Endothelial cell of hepatic sinusoid (primary cell): ENCODE measurements at regions not wholly inside any gene's neighbourhood (a gene's known extent, or its start where the extent isn't known, plus 50 kb on each side); places are given as distances from the start of the nearest gene placed in this dataset.

Experiments used
- in situ Hi-C: cut with HindIII; loops from 2 replicates; pipeline ENCODE4 v1.10.0; 2017; ENCODE audit warnings: low sequenced_read_pairs

DNA sequence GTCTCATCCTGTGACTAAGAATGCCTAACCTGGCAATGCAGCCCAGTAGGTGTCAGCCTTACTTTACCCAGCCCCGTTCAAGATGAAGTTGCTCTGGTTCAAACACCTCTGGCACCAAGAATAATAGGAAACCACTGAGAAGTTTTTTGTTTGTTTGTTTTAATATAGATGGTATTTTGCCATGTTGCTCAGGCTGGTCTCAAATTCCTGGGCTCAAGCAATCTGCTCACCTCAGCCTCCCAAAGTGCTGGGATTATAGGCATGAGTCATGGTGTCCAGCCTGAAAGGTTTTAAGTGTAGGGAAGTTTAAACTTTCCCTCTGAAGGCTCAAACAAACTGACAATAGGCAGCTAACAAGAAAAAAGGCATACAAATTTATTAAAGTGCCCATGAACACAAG, 51.2 kb upstream of the ABCC4 start:
- in situ Hi-C loops, result no loop called here

DNA sequence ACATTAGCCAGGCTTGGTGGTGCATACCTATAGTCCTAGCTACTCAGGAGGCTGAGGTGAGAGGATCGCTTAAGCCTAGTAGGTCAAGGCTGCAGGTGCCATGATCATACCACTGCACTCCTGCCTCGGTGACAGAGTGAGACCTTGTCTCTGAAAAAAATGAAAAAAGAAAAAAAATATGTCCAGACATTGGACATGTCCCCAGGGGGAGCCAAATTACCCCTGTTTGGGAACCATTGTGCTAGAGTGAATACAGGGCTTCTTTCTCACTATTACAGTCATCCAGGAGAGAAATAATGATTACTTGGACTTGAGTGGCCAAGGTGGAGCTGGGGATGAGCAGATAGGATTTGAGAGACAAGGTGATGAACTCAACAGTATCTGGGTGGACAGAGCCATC, 52.9 kb upstream of the ABCC4 start:
- in situ Hi-C loops, result no loop called here

DNA sequence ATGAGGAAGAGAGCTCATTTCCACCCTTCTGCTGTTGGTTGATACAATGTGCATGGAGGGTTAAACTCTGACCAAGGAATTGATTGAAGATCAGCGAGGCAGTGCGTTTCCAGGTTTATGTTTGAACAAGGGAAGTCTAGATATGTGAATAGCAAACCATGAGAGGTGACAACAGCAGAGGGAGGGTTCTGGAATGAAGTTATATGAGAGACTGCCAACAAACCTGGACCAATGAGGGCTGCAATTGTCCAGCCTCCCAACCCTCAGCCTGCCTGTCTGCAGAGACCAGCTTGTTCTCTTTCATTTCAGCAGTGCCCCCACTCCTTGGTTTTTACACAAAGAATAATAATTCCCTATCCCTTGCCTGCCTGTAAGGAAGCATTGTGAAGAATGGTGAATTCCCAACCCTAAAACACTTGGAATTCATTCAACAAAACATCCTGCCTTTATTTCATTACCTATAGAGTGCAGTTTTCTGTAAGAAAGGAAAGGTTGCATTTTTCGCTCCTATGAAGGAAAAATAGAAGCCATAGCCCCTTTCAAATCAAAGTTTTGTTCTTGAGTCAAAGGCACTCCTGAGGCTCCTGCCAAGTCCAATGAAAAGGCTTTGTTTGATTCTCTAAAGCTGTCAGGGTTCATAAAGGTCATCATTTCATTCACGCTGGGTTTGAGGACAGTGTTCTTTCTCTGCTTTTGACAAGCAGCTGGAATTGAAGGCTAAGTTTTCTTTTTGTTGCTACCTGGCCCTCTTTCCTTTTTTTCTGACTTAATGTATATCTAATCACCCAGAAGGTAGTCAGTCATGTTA, 53.6 kb upstream of the ABCC4 start:
- in situ Hi-C loops, result loop anchor here (5.0 kb wide), 1 partner anchor 33 kb away; no protein-coding TSS in a partner anchor

DNA sequence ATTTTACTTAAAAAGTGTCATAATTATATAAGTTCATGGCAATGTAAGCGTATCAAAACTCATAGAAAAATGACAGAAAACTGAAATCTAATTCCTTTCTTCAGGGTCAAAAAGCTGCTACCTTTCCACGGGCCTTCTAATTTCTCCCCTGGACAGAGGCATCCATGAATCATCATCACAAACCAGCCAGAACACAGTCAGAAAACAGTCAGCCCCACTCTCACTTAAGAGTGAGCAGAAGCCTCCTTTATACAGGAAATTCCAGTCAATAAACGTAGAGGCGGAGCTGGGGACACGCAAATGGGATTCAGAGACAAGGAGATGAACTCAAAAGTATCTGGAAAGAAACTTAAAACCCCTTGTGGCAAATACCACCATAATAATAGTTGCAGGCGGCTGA, 54.2 kb upstream of the ABCC4 start:
- in situ Hi-C loops, result loop anchor here (5.0 kb wide), 1 partner anchor 33 kb away; no protein-coding TSS in a partner anchor

DNA sequence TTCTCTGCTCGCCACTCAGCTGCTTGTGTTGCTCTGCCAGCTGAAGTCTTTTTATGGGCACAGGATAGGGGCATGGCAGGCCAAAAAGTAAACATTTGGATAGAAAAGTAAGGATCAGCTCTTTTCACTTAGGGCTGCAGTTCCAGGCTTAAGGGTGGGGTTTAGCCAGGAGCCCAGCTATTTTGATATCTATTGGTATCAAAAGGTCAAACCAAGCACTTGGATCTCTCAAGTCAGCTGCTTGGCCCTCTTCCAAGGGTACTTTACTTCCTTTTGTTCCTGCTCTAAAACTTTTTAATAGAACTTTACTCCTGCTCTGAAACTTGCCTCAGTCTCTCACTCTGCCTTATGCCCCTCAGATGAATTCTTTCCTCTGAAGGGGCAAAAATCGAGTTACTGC, 55.7 kb upstream of the ABCC4 start:
- in situ Hi-C loops, result loop anchor here (5.0 kb wide), 1 partner anchor 35 kb away; no protein-coding TSS in a partner anchor

DNA sequence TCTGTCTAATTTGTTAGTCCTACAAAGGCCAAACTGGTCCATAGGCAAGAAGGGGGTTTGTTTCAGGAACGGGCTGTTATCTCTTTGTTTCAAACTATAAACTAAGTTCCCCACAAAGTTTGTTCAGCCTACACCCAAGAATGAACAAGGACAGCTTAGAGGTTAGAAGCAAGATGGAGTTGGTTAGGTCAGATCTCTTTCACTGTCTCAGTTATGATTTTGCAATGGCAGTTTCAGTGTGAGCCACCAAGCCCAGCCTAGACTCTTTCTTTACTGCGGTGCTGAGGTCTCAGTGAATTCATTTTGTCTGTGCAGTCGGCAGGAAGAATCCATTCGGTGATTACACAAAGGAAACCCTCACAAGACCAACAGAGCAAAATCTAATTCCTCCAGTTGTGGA, 56.6 kb upstream of the ABCC4 start:
- in situ Hi-C loops, result loop anchor here (5.0 kb wide), 1 partner anchor 36 kb away; no protein-coding TSS in a partner anchor

DNA sequence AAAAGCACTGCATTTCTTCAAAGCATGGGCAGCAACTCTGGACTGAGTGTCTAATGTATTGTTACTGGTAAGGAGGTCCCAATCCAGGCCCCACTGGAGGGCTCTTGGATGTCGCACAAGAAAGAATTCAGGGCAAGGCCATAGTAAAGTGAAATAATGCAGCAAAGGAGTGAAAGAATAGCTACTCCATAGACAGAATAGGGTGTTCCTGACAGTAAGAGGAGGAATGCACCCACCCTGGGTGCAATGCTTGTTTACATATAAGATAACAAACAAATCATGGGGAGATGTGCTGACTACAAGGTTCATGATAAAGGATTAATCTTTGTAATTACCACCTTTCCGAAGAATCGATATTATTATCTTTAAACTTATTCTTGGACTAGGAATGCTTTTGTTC, 58.8 kb upstream of the ABCC4 start:
- in situ Hi-C loops, result no loop called here

DNA sequence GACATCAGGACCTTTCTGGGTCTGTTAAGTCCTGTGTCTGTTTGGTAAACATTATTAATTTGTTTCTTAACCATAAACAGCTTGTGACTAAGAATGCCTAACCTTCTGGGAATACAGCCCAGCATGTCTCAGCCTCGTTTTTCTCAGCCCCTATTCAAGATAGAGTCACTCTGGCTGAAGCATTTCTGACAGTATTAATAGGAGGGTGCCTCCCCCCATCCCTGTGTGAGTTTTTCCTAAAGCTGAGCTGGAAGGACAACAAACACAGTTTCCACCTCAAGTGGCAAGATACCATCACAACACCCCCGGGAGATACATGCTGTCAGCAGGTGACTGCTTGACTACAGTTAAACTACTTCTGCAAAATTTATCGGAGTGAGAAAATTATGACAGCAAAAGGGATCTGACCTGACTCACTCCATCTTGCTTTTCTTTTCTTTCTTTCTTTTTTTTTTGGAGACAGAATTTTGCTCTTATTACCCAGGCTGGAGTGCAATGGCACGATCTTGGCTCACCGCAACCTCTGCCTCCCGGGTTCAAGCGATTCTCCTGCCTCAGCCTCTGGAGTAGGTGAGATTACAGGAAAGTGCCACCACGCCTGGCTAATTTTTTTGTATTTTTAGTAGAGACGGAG, 59.3 kb upstream of the ABCC4 start:
- in situ Hi-C loops, result no loop called here

DNA sequence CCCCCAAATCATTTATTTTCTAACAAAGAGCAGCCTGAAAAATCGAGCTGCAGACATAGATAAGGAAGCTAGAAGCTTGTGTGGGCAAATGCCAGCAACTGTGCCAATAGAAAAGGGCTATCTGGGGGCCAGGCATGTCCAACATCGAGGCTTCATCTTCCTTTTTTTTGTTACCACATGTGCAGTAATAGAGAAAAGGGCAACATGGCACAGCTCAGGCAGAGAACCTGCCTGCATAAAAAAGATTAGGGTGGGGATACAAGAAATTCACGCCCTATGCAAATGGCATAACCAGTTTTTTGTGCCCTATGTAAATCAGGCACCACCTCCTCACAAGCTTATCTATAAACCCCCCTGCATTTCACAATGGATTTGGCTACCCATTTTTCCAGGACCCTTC, 60.4 kb upstream of the ABCC4 start:
- in situ Hi-C loops, result no loop called here

DNA sequence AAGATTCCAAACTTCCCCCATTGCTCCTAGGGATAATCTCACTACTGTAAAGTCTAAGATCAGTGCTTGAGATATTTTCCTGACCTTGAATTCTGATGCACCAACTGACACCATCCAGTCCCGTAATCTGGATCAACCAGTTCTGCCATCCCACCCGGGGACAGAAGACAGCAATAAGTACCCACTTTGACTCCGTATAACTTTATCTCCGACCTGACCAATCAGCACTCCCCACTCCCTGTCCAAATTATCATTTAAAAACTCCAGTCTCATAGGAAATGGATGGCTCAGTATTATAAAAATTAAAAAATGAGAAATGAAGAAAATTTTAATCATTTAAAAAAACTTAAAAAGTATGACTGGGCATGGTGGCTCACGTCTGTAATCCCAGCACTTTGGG, 61.4 kb upstream of the ABCC4 start:
- in situ Hi-C loops, result no loop called here

DNA sequence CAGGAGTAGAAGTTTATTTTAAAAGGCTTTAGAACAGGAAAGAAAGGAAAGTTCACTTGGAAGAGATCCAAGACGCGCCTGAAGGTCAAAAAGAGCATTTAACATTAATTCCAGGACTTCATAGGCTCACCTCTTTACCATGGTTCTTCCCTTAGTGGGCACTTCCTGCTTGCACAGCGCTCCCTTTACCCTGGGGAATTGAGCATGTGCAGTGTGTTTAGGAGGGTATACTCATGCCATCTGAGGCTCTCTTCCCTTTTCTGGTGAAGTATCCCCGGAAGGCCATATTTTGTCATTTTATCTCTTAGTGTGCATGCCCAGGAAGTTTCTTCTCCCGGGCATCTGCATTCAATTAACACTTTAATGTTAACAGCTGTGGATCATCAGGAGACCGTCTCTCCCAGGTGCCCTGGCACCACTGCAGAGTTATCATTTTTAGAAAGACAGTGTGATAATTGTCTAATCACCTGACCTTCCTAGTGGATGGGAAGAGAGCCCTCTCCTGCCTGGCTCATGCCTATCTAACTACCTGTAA, 66.1 kb upstream of the ABCC4 start:
- in situ Hi-C loops, result no loop called here

DNA sequence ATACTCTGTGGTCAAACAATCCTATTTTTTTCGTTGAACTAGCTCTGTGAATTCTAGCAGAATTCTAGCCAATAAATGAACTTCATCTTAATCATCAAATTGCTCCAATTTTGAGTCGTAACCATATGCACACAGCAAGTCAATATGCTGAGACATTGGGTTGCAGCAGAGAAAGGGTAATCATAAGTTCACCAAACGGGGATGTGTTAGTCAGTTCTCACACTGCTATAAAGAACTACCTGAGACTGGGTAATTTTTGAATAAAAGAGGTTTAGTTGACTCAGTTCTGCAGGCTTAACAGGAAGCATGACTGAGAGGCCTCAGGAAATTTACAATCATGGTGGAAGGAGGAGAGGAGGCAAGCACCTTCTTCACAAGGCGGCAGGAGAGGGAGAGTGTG, 67.7 kb upstream of the ABCC4 start:
- in situ Hi-C loops, result no loop called here

DNA sequence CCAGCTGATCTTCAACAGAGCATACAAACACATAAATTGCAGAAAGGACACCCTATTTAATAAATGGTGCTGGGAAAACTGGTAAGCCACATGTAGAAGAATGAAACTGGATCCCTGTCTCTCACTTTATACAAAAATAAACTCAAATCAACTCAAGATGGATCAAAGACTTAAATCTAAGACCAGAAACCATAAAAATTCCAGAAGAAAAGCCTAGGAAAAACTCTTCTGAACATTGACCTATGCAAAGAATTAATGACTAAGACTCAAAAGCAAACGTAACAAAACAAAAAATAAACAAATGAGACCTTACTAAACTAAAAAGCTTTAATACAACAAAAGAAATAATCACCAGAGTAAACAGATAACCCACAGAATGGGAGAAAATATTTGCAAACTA, 74.5 kb upstream of the ABCC4 start:
- in situ Hi-C loops, result loop anchor here (5.0 to 25.0 kb wide), 2 partner anchors 33 to 188 kb away; no protein-coding TSS in a partner anchor

DNA sequence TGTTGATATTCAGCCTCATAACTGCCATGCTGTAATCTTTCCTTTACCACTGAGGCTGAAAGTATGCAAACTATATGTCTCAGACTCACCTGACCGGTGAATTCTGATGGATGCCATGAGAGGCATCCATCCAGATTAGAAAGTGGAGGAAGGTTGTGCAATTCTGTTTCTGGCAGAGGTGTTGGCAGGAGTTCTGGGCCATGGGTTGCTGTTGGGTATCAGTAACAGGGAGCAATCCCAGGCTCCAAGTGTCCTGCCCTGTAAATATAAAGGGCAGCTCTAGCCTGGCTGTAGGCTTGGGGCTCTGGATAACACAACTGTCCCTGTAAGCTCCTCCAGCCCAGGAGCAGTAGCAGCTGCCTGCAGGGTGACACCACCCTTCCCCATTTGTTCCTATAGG, 77.4 kb upstream of the ABCC4 start:
- in situ Hi-C loops, result loop anchor here (5.0 to 25.0 kb wide), 2 partner anchors 36 to 191 kb away; no protein-coding TSS in a partner anchor

DNA sequence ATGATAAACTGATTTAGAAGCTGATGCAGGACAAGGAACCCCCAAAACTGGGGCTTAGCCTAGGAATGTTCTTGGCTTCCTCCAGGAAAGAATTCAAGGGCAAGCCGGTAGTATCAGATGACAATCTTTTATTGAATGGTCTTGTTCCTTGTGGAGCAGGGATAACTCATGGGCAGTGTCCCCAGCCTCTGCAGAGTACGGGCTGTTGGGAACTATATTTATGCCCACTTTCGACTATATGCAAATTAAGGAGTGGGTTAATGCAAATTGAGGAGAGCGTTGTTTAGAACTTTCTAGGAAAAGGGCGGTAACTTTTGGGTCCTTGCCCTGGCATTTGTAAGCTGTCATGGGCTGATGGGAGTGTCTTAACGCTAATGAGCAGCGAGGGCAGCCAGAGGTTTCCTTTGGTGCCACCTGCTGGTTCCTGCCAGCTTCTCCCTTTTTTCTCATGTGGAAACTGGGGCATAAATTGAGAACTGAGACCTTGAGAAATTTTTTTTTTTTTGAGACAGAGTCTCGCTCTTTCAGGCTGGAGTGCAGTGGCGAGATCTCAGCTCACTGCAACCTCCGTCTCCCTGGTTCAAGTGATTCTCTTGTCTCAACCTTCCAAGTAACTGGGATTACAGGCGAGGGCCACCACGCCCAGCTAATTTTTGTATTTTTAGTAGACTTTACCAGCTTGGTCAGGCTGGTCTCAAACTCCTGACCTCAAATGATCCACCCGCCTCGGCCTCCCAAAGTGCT, 79.4 kb upstream of the ABCC4 start:
- in situ Hi-C loops, result loop anchor here (25.0 kb wide), 1 partner anchor 193 kb away; no protein-coding TSS in a partner anchor

DNA sequence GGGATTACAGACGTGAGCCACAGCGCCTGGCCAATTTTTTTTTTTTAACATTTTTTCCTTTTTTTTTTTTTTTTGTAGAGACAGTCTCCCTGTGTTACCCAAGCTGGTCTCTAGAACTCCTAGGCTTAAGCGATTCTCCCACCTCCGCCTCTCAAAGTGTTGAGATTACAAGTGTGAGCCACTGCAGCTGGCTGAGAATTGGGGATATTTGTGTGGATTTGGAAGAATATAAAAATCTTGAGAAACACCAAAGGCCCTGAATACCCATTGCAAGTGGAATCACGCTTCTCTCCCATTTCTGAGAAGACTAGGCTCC, 79.9 kb upstream of the ABCC4 start:
- in situ Hi-C loops, result loop anchor here (25.0 kb wide), 1 partner anchor 194 kb away; no protein-coding TSS in a partner anchor

DNA sequence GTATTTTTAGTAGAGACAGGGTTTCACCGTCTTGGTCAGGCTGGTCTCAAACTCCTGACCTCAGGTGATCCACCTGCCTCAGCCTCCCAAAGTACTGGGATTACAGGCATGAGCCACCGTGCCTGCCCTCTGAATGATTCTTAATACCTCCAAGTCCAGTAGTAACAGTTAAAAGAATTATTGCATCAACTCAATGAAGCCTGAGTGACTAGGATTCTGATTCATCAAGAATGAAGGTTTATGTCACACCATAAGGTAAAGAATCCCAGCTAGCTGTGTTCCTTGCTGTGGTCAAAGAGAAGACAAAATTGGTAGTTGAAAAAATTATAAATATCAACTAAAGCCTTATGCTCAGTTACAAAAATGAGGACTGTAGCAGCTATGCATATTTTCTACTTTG, 81.2 kb upstream of the ABCC4 start:
- in situ Hi-C loops, result loop anchor here (25.0 kb wide), 1 partner anchor 195 kb away; no protein-coding TSS in a partner anchor

DNA sequence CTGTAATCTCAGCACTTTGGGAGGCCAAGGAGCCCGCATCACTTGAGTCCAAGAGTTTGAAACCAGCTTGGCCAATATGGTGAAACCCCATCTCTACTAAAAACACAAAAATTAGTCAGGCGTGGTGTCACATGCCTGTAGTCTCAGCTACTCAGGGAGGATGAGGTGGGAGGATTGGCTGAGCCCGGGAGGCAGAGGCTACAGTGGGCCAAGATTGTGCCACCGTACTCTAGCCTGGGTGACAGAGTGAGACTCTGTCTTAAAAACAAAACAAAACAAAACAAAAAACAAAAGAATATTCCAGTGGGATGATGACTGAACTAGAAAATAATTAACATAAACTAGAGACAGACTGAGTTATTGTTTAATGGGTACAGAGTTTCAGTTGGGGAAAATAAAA, 81.7 kb upstream of the ABCC4 start:
- in situ Hi-C loops, result loop anchor here (25.0 kb wide), 1 partner anchor 196 kb away; no protein-coding TSS in a partner anchor

DNA sequence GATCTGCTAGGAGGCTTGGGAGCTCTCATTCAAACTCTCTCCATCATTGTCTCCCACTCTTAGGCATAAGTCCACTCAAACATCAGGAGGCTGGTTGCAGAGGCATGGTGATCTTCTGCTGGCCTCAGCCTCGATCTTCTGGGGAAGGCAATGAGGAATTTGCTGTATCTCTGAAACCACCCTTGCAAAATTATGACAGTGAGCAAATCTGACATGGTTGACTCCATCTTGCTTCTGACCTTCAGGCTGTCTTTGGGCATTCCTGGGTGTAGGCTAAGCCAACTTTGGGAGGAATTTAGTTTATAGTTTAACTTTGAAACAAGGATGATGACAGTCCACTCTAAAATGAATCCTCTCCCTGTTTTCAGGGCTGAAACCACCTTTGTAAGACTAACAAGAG, 84.1 kb upstream of the ABCC4 start:
- in situ Hi-C loops, result loop anchor here (25.0 kb wide), 1 partner anchor 198 kb away; no protein-coding TSS in a partner anchor

DNA sequence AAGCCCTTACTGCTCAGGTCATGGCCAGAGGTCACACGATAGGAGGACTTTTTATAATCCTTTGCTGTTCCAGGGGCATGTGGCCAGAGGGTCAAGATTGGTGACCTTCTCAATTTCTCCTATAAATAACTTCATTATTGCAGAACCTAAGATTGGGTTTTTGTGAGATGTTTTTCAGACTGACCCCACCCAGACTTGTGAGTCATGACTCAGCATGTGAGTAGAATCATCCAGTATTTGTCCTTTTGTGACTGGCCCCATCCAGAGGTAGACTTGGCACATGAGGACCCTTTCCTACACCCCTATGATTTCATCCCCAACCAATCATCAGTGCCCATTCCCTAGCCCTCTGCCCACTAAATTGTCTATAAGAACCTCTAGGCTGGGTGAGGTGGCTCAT, 84.5 kb upstream of the ABCC4 start:
- in situ Hi-C loops, result loop anchor here (25.0 kb wide), 1 partner anchor 198 kb away; no protein-coding TSS in a partner anchor

DNA sequence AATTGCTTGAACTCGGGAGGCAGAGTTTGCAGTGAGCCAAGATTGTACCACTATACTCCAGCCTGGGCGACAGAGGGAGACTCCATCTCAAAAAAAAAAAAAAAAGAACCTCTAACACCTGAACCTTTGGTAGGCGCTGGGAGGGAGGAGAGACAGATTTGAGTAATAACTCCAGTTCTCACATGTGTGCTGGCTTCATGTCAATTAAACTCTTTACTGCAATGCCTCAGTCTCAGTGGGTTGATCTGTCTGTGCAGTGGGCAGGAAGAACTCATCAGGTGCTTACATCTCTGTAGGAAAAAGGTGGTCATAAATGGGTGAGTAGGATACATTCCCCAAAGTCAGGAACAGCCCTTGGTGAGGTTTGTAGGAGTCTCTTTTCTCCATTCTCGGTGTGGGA, 85.1 kb upstream of the ABCC4 start:
- in situ Hi-C loops, result loop anchor here (25.0 kb wide), 1 partner anchor 199 kb away; no protein-coding TSS in a partner anchor
